ENCODE measurements at regions not wholly inside any gene's neighbourhood (a gene's known extent, or its start where the extent isn't known, plus 50 kb on each side); places are given as distances from the start of the nearest gene placed in this dataset.

DNA sequence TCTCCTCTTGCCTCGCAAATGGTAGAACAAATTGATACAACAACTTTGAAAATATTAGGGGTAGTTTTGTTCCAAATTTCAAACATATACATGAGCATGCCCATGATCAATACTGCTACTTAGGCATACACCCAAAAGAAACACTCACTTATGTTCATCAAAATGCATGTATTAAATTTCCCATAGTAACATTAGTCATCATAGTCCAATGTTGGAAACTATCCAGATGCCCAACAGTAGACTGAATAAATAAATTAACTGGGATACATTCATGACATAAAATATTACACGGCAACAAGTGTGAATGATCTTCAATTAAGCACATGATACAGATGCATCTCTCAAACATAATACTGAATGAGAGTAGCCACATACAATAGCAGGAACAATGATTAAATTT, 391.6 kb downstream of the CDH11 start:
- in situ Hi-C loops (cut with MboI): no loop called here
- RAD21 ChIA-PET (ENCODE audit: unreplicated experiment): no interaction called here
- H4K20me1 ChIP-seq (ENCODE audit: control insufficient read depth, insufficient read depth): no peaks in the 10 kb centered on the region
- H3K4me2 ChIP-seq (ENCODE audit: control insufficient read depth, insufficient read depth): no peak overlapping the region
- H3K79me2 ChIP-seq (ENCODE audit: control insufficient read depth, insufficient read depth, low read length): no peaks in the 10 kb centered on the region
- H3K9me3 ChIP-seq (replicated peaks; ENCODE audit: control insufficient read depth, insufficient read depth, low read length): no peaks in the 10 kb centered on the region
- CTCF ChIA-PET: no interaction called here
- BruUV-seq (replicated peaks): no TSS peak
- H3K27me3 ChIP-seq (replicated peaks in 1 of 2; ENCODE audit: control insufficient read depth in 2 of 2, insufficient read depth in 2 of 2, low read length in 1 of 2): no peaks in the 10 kb centered on the region
- H3K36me3 ChIP-seq (ENCODE audit: control insufficient read depth in 2 of 2, insufficient read depth in 2 of 2, low read length in 1 of 2): no peaks in the 10 kb centered on the region; a peak in 1 of 4 replicates
- no peak overlapping the region for H3K9ac ChIP-seq (ENCODE audit: control insufficient read depth, insufficient read depth, low read length)
- H2AFZ ChIP-seq (ENCODE audit: control insufficient read depth, low read depth, low read length): no peak overlapping the region
- TF ChIP-seq MTA3 (IDR thresholded peaks at IDR 0.05; ENCODE audit: borderline replicate concordance, low read length): no peak
- TF ChIP-seq BACH1 (IDR thresholded peaks at IDR 0.05; ENCODE audit: borderline replicate concordance): no peak
- no peak for TF ChIP-seq EED (IDR thresholded peaks at IDR 0.05; ENCODE audit: low read depth)
- no peak for TF ChIP-seq RCOR1 (conservative IDR thresholded peaks at IDR 0.05; ENCODE audit: low read depth, low read length)
- TF ChIP-seq, protein P1, sequence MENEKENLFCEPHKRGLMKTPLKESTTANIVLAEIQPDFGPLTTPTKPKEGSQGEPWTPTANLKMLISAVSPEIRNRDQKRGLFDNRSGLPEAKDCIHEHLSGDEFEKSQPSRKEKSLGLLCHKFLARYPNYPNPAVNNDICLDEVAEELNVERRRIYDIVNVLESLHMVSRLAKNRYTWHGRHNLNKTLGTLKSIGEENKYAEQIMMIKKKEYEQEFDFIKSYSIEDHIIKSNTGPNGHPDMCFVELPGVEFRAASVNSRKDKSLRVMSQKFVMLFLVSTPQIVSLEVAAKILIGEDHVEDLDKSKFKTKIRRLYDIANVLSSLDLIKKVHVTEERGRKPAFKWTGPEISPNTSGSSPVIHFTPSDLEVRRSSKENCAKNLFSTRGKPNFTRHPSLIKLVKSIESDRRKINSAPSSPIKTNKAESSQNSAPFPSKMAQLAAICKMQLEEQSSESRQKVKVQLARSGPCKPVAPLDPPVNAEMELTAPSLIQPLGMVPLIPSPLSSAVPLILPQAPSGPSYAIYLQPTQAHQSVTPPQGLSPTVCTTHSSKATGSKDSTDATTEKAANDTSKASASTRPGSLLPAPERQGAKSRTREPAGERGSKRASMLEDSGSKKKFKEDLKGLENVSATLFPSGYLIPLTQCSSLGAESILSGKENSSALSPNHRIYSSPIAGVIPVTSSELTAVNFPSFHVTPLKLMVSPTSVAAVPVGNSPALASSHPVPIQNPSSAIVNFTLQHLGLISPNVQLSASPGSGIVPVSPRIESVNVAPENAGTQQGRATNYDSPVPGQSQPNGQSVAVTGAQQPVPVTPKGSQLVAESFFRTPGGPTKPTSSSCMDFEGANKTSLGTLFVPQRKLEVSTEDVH (IDR thresholded peaks at IDR 0.05; ENCODE audit: low read depth, partially characterized antibody): no peak
- TF ChIP-seq TAF1 (IDR thresholded peaks at IDR 0.05; ENCODE audit: borderline replicate concordance, low read depth, low read length): no peak
- TF ChIP-seq PAX5 (IDR thresholded peaks at IDR 0.05; ENCODE audit: borderline replicate concordance, low read depth, low read length): no peak
- TF ChIP-seq KDM1A (IDR thresholded peaks at IDR 0.05; ENCODE audit: borderline replicate concordance): no peak
- TF ChIP-seq KAT2A (conservative IDR thresholded peaks at IDR 0.05; ENCODE audit: control insufficient read depth, low read depth, low read length): no peak
- no peak for TF ChIP-seq SIN3A (IDR thresholded peaks at IDR 0.05; ENCODE audit: low read depth, low read length)
- TF ChIP-seq PML (IDR thresholded peaks at IDR 0.05; ENCODE audit: low read length): no peak
- no peak for TF ChIP-seq JUND (IDR thresholded peaks at IDR 0.05; ENCODE audit: low read depth, low read length)
- TF ChIP-seq RUNX3 (IDR thresholded peaks at IDR 0.05; ENCODE audit: low read length): no peak
- TF ChIP-seq SRF (IDR thresholded peaks at IDR 0.05; ENCODE audit: low read depth in 2 of 2, low read length in 2 of 2): no peak
- TF ChIP-seq, protein P2, sequence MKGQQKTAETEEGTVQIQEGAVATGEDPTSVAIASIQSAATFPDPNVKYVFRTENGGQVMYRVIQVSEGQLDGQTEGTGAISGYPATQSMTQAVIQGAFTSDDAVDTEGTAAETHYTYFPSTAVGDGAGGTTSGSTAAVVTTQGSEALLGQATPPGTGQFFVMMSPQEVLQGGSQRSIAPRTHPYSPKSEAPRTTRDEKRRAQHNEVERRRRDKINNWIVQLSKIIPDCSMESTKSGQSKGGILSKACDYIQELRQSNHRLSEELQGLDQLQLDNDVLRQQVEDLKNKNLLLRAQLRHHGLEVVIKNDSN (IDR thresholded peaks at IDR 0.05; ENCODE audit: borderline replicate concordance, extremely low read length, insufficient read depth, low read depth, low read length): no peak
- TF ChIP-seq RAD51 (IDR thresholded peaks at IDR 0.05): no peak
- TF ChIP-seq, protein P3, sequence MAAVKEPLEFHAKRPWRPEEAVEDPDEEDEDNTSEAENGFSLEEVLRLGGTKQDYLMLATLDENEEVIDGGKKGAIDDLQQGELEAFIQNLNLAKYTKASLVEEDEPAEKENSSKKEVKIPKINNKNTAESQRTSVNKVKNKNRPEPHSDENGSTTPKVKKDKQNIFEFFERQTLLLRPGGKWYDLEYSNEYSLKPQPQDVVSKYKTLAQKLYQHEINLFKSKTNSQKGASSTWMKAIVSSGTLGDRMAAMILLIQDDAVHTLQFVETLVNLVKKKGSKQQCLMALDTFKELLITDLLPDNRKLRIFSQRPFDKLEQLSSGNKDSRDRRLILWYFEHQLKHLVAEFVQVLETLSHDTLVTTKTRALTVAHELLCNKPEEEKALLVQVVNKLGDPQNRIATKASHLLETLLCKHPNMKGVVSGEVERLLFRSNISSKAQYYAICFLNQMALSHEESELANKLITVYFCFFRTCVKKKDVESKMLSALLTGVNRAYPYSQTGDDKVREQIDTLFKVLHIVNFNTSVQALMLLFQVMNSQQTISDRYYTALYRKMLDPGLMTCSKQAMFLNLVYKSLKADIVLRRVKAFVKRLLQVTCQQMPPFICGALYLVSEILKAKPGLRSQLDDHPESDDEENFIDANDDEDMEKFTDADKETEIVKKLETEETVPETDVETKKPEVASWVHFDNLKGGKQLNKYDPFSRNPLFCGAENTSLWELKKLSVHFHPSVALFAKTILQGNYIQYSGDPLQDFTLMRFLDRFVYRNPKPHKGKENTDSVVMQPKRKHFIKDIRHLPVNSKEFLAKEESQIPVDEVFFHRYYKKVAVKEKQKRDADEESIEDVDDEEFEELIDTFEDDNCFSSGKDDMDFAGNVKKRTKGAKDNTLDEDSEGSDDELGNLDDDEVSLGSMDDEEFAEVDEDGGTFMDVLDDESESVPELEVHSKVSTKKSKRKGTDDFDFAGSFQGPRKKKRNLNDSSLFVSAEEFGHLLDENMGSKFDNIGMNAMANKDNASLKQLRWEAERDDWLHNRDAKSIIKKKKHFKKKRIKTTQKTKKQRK (IDR thresholded peaks at IDR 0.05; ENCODE audit: low read depth, low read length): no peak
- no peak for TF ChIP-seq YBX1 (IDR thresholded peaks at IDR 0.05)
- TF ChIP-seq, protein P4, sequence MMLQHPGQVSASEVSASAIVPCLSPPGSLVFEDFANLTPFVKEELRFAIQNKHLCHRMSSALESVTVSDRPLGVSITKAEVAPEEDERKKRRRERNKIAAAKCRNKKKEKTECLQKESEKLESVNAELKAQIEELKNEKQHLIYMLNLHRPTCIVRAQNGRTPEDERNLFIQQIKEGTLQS (IDR thresholded peaks at IDR 0.05; ENCODE audit: borderline replicate concordance, extremely low read depth, low read depth, low read length): no peak
- TF ChIP-seq DPF2 (IDR thresholded peaks at IDR 0.05): no peak
- DNase-seq (ENCODE audit: low read depth, low spot score) (no peak), FAIRE-seq (no peak), ATAC-seq (no peak)
- intact Hi-C loops (cut with micrococcal nuclease; ENCODE audit: unreplicated experiment): no loop called here
- H3K4me3 ChIP-seq: no peak overlapping the region
- H3K27ac ChIP-seq (ENCODE audit: control insufficient read depth, insufficient read depth): no peak overlapping the region
- no peaks in the 10 kb centered on the region for H3K4me1 ChIP-seq (ENCODE audit: control insufficient read depth, insufficient read depth, low read length)
- SMC1A ChIA-PET (ENCODE audit: uncharacterized antibody, unreplicated experiment): no interaction called here
- POLR2A ChIA-PET: no interaction called here
- WGBS (ENCODE audit: insufficient coverage, insufficient replicate concordance, low lambda C conversion rate, missing lambda C conversion rate): 23% methylated on average over 2 of the region's 2 CpGs
